K562 (cell line): ENCODE measurements at regions not wholly inside any gene's neighbourhood (a gene's known extent, or its start where the extent isn't known, plus 50 kb on each side); places are given as distances from the start of the nearest gene placed in this dataset.

Experiments used
- CTCF ChIP-seq, 3 experiments: IDR thresholded peaks in 2 of 3; conservative IDR thresholded peaks in 1 of 3; 2 replicates each; pipeline ENCODE4 v1.5.1; 2011 to 2012; ENCODE audit warnings: low read length in 3 of 3, mild to moderate bottlenecking in 3 of 3, control low read depth in 2 of 3, improper control_type of control experiment in 1 of 3, inconsistent platforms in 1 of 3, low read depth in 1 of 3, mixed read lengths in 1 of 3, moderate library complexity in 1 of 3; ENCODE audit not compliant: insufficient read depth in 2 of 3
- E2F1 ChIP-seq: sonication (generic); formaldehyde crosslinking; IDR thresholded peaks from 2 replicates; pipeline ENCODE4 v1.8.1; 2023; ENCODE audit warnings: mild to moderate bottlenecking, missing genetic modification reagents, moderate library complexity
- ELF1 ChIP-seq: fragments of 200-800 bp; sonication (Bioruptor generic); IDR thresholded peaks from 2 replicates; pipeline ENCODE4 v1.6.1; 2016; ENCODE audit warnings: missing genetic modification characterization, missing compliant biosample characterization
- EZH2 ChIP-seq: IDR thresholded peaks from 2 replicates; pipeline ENCODE4 v1.6.1; 2012; ENCODE audit warnings: low read depth, mild to moderate bottlenecking, inconsistent platforms, low read length, borderline replicate concordance
- FOXK1 ChIP-seq: sonication (generic); formaldehyde crosslinking; IDR thresholded peaks from 2 replicates; pipeline ENCODE4 v1.8.0; 2022; ENCODE audit warnings: missing genetic modification reagents, mild to moderate bottlenecking, borderline replicate concordance
- RBBP5 ChIP-seq: fragments of 200-600 bp; sonication (generic); IDR thresholded peaks from 2 replicates; pipeline ENCODE4 v1.6.1; 2012; ENCODE audit warnings: borderline replicate concordance, mild to moderate bottlenecking, low read length, control low read depth, inconsistent platforms; ENCODE audit not compliant: insufficient read depth, poor library complexity, severe bottlenecking
- TAF1 ChIP-seq: IDR thresholded peaks from 2 replicates; pipeline ENCODE4 v1.6.1; 2011; ENCODE audit warnings: mild to moderate bottlenecking, low read length, moderate library complexity; ENCODE audit not compliant: insufficient read depth, control insufficient read depth, severe bottlenecking; ENCODE audit errors: extremely low read depth
- ZNF830 ChIP-seq: fragments of 250-450 bp; sonication (Bioruptor Pico); IDR thresholded peaks from 2 replicates; pipeline ENCODE4 v1.5.0; 2021; ENCODE audit warnings: mild to moderate bottlenecking
- TF ChIP-seq, protein P1 (sequence below): sonication (generic); formaldehyde crosslinking; IDR thresholded peaks from 2 replicates; pipeline ENCODE4 v1.8.1; 2022; ENCODE audit warnings: missing genetic modification reagents
- TF ChIP-seq, protein P2 (sequence below), 2 experiments: fragments of 450-650 bp in 1 of 2; sonication (generic) in 1 of 2; formaldehyde crosslinking; conservative IDR thresholded peaks; 2 replicates each; pipeline versions ENCODE4 v1.4.0 to v1.8.1; 2020 to 2022; ENCODE audit warnings: mild to moderate bottlenecking in 1 of 2, missing genetic modification reagents in 1 of 2

DNA sequence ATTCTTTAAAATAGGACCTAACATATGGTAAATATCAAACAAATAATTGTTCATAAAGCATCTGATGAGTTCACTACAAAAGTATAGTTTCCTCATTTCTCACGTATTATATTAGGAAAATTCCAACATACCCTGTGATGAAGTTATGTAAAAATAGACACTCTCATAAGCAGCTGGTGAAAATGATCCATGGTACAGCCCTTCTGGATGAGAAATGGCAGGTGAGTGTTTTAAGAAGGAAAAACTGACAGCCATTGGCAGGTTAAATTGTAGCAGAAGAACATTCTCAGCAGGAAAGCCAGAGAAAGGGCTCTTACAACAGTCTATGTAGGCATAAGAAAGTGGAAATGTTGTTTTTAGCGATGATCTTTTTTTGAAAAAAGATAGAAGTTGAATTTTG is 706.5 kb upstream of the FSHR start:
- TF ChIP-seq, protein P1, sequence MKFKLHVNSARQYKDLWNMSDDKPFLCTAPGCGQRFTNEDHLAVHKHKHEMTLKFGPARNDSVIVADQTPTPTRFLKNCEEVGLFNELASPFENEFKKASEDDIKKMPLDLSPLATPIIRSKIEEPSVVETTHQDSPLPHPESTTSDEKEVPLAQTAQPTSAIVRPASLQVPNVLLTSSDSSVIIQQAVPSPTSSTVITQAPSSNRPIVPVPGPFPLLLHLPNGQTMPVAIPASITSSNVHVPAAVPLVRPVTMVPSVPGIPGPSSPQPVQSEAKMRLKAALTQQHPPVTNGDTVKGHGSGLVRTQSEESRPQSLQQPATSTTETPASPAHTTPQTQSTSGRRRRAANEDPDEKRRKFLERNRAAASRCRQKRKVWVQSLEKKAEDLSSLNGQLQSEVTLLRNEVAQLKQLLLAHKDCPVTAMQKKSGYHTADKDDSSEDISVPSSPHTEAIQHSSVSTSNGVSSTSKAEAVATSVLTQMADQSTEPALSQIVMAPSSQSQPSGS (CRISPR knock-in tag): no peak
- TF ChIP-seq RBBP5 (no peak), ZNF830 (CRISPR knock-in tag) (no peak), CTCF (IDR thresholded peaks at IDR 0.05 in 2 of 3, conservative IDR thresholded peaks at IDR 0.05 in 1 of 3; ENCODE audit: insufficient read depth in 2 of 3, low read depth in 1 of 3, low read length in 3 of 3) (no peak), FOXK1 (CRISPR knock-in tag) (no peak), E2F1 (no peak), TAF1 (no peak), ELF1 (tag) (no peak), EZH2 (no peak)
- TF ChIP-seq, protein P2, sequence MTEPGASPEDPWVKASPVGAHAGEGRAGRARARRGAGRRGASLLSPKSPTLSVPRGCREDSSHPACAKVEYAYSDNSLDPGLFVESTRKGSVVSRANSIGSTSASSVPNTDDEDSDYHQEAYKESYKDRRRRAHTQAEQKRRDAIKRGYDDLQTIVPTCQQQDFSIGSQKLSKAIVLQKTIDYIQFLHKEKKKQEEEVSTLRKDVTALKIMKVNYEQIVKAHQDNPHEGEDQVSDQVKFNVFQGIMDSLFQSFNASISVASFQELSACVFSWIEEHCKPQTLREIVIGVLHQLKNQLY (CRISPR knock-in tag; conservative IDR thresholded peaks at IDR 0.05): no peak
